ENCODE measurements at regions not wholly inside any gene's neighbourhood (a gene's known extent, or its start where the extent isn't known, plus 50 kb on each side); places are given as distances from the start of the nearest gene placed in this dataset.
A peak's percentile ranks its signal among the peaks of the same experiment; 100 is the strongest.
"Not testable (repeated sequence)": the region's sequence is repeated elsewhere in the genome, so short reads cannot be mapped to it uniquely, and the experiment has no call there.

- no peak for DNase-seq
Measured at GRCh38 chr7:122248472-122248871, 56.1 kb downstream of the FEZF1 start.

- not testable (repeated sequence) for DNase-seq
Measured at GRCh38 chr7:122238729-122239128, 65.8 kb downstream of the FEZF1 start.

- not testable (repeated sequence) for DNase-seq
Measured at GRCh38 chr7:122238297-122238696, 66.3 kb downstream of the FEZF1 start.

GRCh38 chr7:122225874-122226273 is 78.7 kb downstream of the FEZF1 start:
- DNase-seq = no peak

DNA sequence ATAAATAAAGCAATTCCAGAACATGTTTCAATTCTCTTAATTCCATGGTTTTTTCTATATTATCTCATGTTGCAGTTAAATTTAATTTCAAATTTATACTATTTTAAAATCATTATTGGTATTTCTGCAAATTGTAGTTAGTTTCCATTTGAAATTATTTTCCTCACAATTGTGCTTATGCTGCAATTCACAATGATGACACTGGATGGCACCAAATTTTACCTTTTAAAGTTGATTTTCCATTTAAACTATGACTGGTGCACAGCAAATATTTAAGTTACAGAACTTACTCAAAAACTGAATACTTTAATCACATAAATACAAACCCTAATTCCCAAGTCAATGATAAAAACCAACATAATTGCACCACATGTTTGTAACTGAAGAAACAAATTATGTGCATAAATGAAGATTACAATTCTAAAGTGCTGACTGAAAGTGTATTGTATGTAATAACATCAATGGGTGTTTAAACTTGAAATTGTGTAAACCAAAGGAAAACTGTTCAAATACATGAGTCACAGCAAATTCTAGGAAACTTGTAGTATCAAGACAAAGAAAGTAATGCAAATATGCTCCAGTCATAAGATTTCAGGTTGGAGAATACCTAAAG is 75.3 kb upstream of the AASS start:
- peak; percentile 46 for DNase-seq

- DNase-seq = no peak
Measured at GRCh38 chr7:122217125-122217524, 73.1 kb upstream of the AASS start.

DNA sequence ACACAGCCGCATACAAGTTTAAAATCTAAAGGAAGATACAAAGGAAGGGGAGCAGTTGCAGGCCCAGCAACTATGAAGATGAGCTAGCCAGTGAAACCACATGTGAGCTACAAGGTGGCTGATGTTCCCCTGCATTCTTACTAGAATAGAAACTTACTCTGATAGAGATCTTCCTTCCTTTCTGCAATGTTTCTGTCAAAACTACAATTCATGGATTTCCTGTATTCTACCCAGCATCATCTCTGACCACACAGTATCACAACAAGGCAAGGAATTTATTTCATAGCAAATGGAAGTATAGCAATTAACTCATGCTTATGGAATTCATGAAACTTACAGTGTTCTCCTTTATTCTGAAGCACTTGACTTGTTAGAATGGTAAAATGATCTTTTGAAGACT is 68.7 kb upstream of the AASS start:
- no peak for DNase-seq

GRCh38 chr7:122211362-122211761 is 67.3 kb upstream of the AASS start:
- DNase-seq = no peak

- no peak for DNase-seq
Measured at GRCh38 chr7:122206985-122207384, 62.9 kb upstream of the AASS start.

DNA sequence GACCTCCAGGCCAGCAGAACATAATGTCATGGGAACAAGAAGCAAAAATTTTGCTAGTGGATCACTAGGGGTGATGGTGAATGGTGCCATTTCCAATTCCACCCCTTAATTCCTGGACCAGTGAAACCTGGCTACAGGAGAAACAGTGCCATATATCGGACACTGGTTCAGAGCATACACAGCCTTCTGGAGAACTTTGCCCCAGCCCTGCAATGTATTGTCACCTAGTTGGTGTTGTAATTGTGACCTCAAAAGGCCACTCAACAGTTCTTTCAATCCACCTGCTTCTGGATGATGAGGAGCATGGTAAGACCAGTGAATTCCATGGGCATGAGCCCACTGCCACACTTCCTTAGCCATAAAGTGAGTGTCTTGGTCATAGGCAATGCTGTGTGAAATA is 59.8 kb upstream of the AASS start:
- DNase-seq = no peak

GRCh38 chr7:122200888-122201287 is 56.8 kb upstream of the AASS start:
- no peak for DNase-seq

DNA sequence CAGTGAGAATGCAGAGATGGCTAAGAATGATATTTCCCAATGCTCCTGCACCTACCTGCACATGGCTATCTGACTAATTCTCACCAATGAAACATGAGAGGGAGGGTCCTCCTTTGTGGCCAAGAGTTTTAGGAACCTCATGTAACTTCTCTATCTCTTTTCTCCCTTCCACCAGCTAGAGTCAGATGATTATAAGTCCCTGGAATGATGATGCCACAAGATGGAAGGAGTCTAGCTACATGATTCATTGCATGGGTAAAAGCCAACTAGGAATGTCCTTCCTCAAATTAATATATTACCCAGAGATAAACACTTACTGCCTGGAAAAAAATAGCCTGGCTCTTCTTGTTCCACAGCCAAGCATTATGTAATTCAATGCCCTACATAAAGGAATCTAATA is 55.1 kb upstream of the AASS start:
- no peak for DNase-seq

DNA sequence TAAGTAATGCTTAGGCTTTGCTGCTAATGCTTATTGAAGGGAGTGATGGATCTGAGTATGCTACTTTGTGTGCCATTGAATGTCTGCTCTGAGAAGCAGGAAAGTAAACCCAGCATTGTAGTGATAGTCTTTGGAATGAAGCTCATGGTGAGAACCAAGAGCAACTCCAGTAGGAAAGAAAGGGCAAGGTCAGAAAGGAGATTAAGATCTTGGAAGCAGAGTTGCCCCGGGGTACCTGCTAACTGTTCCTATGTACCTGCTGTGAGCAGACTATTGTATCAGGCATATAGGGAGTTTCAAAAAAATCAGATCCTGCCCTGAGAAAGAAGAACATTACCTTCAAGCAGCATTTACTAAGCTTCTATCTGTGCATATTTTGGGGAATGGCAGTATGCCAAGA is 54.5 kb upstream of the AASS start:
- no peak for DNase-seq
